Tibial artery (tissue), 4 donors: ENCODE measurements at regions not wholly inside any gene's neighbourhood (a gene's known extent, or its start where the extent isn't known, plus 50 kb on each side); places are given as distances from the start of the nearest gene placed in this dataset.

Experiments
- DNase-seq, 2 donors: peaks; one replicate each; pipeline ENCODE4 v3.0.0-alpha.2; 2019
- H3K27ac ChIP-seq, 2 donors: fragments of 200-600 bp; sonication (generic) in 1 of 2; 1 replicate in 1 of 2; 2 replicates in 1 of 2; pipeline ENCODE4 v1.5.1; 2018 to 2019; ENCODE audit warnings: mild to moderate bottlenecking in 1 of 2
- H3K27me3 ChIP-seq, 2 donors: fragments of 200-600 bp; sonication (generic) in 1 of 2; one replicate each; pipeline versions ENCODE4 v1.5.1 to v1.6.0; 2016 to 2019
- H3K36me3 ChIP-seq, 3 donors: fragments of 200-600 bp; sonication (generic) in 2 of 3; one replicate each; pipeline ENCODE4 v1.5.1; 2016 to 2019; ENCODE audit warnings: mild to moderate bottlenecking in 2 of 3
- H3K4me1 ChIP-seq, 4 donors: fragments of 200-600 bp; sonication (generic) in 2 of 4; 1 replicate in 3 of 4; 2 replicates in 1 of 4; pipeline ENCODE4 v1.5.1; 2016 to 2019
- H3K4me3 ChIP-seq, 2 donors: fragments of 200-600 bp; sonication (generic) in 1 of 2; 1 replicate in 1 of 2; 2 replicates in 1 of 2; pipeline ENCODE4 v1.5.1; 2018 to 2019; ENCODE audit warnings: mild to moderate bottlenecking in 2 of 2
- H3K9me3 ChIP-seq, 3 donors: fragments of 200-600 bp; sonication (generic) in 1 of 3; one replicate each; pipeline ENCODE4 v1.5.1; 2016 to 2019
- intact Hi-C: fragments of 100-400 bp; cut with DNase I; formaldehyde crosslinking; loops from one replicate; pipeline ENCODE4 v1.15.0; 2023; ENCODE audit warnings: low total_unique reads
- TF ChIP-seq, protein P1 (sequence below), 2 experiments: fragments of 200-600 bp in 1 of 2; fragments of 450-650 bp in 1 of 2; IDR thresholded peaks; one replicate each; pipeline ENCODE4 v1.5.1; 2017 to 2019; ENCODE audit warnings: antibody characterized with exemption in 2 of 2, mild to moderate bottlenecking in 1 of 2, moderate library complexity in 1 of 2

DNA sequence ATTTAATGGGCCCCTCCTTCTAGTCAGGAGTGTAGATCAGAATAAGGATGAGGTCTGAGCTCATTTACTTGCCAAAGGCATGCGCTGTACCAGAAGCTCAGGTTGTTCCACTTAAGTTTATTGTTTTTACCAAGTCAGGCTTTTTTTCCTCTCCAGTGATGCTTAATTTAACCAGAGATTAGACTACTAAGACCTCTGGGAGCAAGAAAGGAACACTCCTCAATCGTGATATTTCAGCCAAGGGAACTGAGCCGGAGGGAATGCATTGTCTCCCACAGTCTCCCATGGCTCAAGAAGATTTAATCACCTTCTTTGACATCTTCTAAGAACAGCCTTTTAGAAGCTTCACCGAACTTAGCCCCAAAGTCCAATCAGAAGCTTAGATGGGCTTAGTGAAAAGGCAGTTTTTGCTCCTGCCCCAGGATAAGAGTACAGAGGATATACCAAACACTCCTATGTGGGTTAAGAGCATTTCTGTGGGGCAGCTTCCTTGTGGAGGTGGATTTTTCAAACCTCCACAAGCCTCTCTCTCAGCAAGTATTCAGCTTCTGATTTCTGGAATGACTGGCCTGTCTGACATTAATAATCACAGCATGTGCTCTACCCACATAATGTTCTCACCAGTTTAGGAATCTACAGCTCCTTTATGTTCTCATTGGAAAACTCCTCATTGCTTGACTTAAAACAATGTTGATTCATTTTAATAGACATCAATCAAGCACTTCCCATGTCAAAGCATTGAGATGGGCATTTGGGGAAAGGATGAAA, 322.7 kb downstream of the SUCLA2 start:
- Histone ChIP-seq H3K9me3 (no peaks in the 10 kb centered on the region), H3K27ac (no peak overlapping the region), H3K4me3 (no peak overlapping the region), H3K4me1 (peaks cover 0 to 11% (median 5%) of the 10 kb centered on the region in 4 donors), H3K36me3 (no peaks in the 10 kb centered on the region), H3K27me3 (no peaks in the 10 kb centered on the region)
- TF ChIP-seq, protein P1, sequence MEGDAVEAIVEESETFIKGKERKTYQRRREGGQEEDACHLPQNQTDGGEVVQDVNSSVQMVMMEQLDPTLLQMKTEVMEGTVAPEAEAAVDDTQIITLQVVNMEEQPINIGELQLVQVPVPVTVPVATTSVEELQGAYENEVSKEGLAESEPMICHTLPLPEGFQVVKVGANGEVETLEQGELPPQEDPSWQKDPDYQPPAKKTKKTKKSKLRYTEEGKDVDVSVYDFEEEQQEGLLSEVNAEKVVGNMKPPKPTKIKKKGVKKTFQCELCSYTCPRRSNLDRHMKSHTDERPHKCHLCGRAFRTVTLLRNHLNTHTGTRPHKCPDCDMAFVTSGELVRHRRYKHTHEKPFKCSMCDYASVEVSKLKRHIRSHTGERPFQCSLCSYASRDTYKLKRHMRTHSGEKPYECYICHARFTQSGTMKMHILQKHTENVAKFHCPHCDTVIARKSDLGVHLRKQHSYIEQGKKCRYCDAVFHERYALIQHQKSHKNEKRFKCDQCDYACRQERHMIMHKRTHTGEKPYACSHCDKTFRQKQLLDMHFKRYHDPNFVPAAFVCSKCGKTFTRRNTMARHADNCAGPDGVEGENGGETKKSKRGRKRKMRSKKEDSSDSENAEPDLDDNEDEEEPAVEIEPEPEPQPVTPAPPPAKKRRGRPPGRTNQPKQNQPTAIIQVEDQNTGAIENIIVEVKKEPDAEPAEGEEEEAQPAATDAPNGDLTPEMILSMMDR (IDR thresholded peaks at IDR 0.05), result no peak
- intact Hi-C loops, result no loop called here
- DNase-seq, result no peak

GRCh38 chr13:47675871-47676270, 325.2 kb downstream of the SUCLA2 start:
- TF ChIP-seq, protein P1 (IDR thresholded peaks at IDR 0.05), result no peak
- Histone ChIP-seq H3K4me1 (peaks cover 0 to 32% (median 7%) of the 10 kb centered on the region in 4 donors), H3K9me3 (no peaks in the 10 kb centered on the region), H3K4me3 (no peak overlapping the region), H3K27ac (no peak overlapping the region), H3K36me3 (no peaks in the 10 kb centered on the region), H3K27me3 (no peaks in the 10 kb centered on the region)
- intact Hi-C loops, result no loop called here
- DNase-seq, result no peak

DNA sequence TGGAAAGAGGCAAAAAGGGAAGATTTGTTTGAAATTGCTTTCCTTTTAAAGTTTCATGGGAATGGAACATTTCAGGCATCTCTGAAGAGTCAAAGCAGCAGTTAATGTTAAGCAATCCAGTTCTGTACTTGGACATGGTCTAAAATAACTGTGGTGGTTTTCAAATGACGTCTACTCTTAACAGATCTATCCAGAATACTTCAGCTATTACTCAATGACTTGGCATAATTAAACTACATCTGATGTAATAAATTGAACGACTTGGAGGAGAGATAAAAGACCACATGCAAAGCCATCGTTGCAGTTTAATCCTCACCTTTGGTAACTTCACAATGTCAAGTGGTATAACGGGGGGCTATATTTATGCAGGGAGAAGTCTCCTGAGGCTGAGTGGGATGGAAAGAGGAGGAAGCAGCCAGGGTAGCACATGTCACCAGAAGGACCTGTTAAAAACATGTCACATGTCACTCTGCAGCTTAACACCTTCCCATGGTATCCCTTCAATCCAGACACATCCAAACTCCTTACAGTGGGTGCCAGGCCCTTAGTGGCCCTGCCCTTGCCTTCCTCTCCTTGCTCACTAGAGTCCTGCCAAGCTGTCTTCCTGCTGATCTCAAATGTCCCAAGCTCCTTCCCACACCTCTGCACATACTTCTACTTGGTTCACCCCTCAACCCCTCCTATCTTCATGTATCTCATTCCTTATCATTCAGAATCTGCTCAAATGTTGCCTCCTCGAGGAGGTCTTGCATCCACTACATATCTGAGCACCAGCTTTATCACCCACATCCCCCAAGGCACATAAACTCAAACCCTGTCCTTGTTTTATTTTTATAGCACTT, 327.8 kb downstream of the SUCLA2 start:
- DNase-seq, result no peak
- H3K27ac ChIP-seq, result peak overlapping the region; percentile 53 to 54
- H3K9me3 ChIP-seq, result no peaks in the 10 kb centered on the region

GRCh38 chr13:47672245-47673008, 328.6 kb downstream of the SUCLA2 start:
- TF ChIP-seq, protein P1 (IDR thresholded peaks at IDR 0.05), result no peak

More for the DNA sequence above, 327.8 kb downstream of the SUCLA2 start:
- Histone ChIP-seq H3K36me3 (no peaks in the 10 kb centered on the region), H3K27me3 (no peaks in the 10 kb centered on the region), H3K4me3 (no peak overlapping the region), H3K4me1 (peaks cover 0 to 24% (median 4%) of the 10 kb centered on the region in 4 donors)
- intact Hi-C loops, result no loop called here
- TF ChIP-seq, protein P1 (IDR thresholded peaks at IDR 0.05), result no peak

GRCh38 chr13:47671776-47672175, 329.3 kb downstream of the SUCLA2 start:
- H3K27ac ChIP-seq, result peak overlapping the region in 1 of 2 donors; percentile 7
- DNase-seq, result no peak
- no peak overlapping the region for H3K4me3 ChIP-seq
- H3K36me3 ChIP-seq, result no peaks in the 10 kb centered on the region
- intact Hi-C loops, result no loop called here
- TF ChIP-seq, protein P1 (IDR thresholded peaks at IDR 0.05), result no peak
- no peaks in the 10 kb centered on the region for H3K27me3 ChIP-seq
- H3K9me3 ChIP-seq, result no peaks in the 10 kb centered on the region
- H3K4me1 ChIP-seq, result peaks cover 0 to 24% (median 4%) of the 10 kb centered on the region in 4 donors

More at GRCh38 chr13:47672245-47673008, 328.6 kb downstream of the SUCLA2 start:
- no peak overlapping the region for H3K4me3 ChIP-seq
- H3K27me3 ChIP-seq, result no peaks in the 10 kb centered on the region
- H3K27ac ChIP-seq, result peak overlapping the region; percentile 53 to 54
- H3K9me3 ChIP-seq, result no peaks in the 10 kb centered on the region
- intact Hi-C loops, result no loop called here
- H3K4me1 ChIP-seq, result peaks cover 0 to 24% (median 4%) of the 10 kb centered on the region in 4 donors
- DNase-seq, result no peak
- no peaks in the 10 kb centered on the region for H3K36me3 ChIP-seq
